HEK293 (cell line): ENCODE measurements at regions not wholly inside any gene's neighbourhood (a gene's known extent, or its start where the extent isn't known, plus 50 kb on each side); places are given as distances from the start of the nearest gene placed in this dataset.

ENCODE experiments used
- CTCF ChIA-PET: fragments of 350-600 bp; formaldehyde crosslinking; extraction: SDS; loops from one replicate; lab custom pipeline; 2021; ENCODE audit warnings: antibody characterized with exemption; lab: Yijun Ruan, JAX
- POLR2A ChIA-PET: fragments of 300-600 bp; formaldehyde crosslinking; extraction: SDS; loops from one replicate; lab custom pipeline; 2020; ENCODE audit warnings: antibody characterized with exemption, inconsistent platforms; lab: Yijun Ruan, JAX
- H3K27ac ChIP-seq: fragments of 200-500 bp; sonication (Bioruptor generic); 2 replicates; pipeline ENCODE4 v1.5.1; 2014; ENCODE audit warnings: low read depth, low read length, control low read depth, inconsistent platforms; ENCODE audit errors: extremely low read depth
- H3K36me3 ChIP-seq, 2 experiments: fragments of 200-500 bp in 1 of 2; sonication (Bioruptor generic) in 1 of 2; 1 replicate in 1 of 2; 2 replicates in 1 of 2; pipeline ENCODE4 v1.5.1; 2014 to 2017; ENCODE audit warnings: inconsistent platforms in 2 of 2, low read length in 2 of 2; ENCODE audit not compliant: control insufficient read depth in 2 of 2, insufficient read depth in 1 of 2
- H3K4me1 ChIP-seq: fragments of 200-500 bp; sonication (Bioruptor generic); 2 replicates; pipeline ENCODE4 v1.5.1; 2014; ENCODE audit warnings: mild to moderate bottlenecking, low read length, inconsistent platforms; ENCODE audit not compliant: control insufficient read depth, insufficient read depth
- H3K4me3 ChIP-seq: 2 replicates; pipeline ENCODE4 v1.5.1; 2011; ENCODE audit warnings: low read depth, mild to moderate bottlenecking, control low read depth, low read length, moderate library complexity
- H3K9me3 ChIP-seq: fragments of 200-500 bp; sonication (Bioruptor generic); 2 replicates; pipeline ENCODE4 v1.5.1; 2014; ENCODE audit warnings: low read depth, low read length, inconsistent platforms; ENCODE audit not compliant: control insufficient read depth, insufficient read depth
- ATF2 ChIP-seq: fragments of 450-650 bp; formaldehyde crosslinking; IDR thresholded peaks from 2 replicates; pipeline ENCODE4 v1.5.1; 2016; ENCODE audit warnings: missing biosample characterization, missing genetic modification characterization, low read depth
- GLIS1 ChIP-seq: fragments of 450-650 bp; formaldehyde crosslinking; IDR thresholded peaks from 2 replicates; pipeline ENCODE4 v1.5.1; 2016; ENCODE audit warnings: missing biosample characterization, missing genetic modification characterization
- KLF9 ChIP-seq: fragments of 450-650 bp; formaldehyde crosslinking; IDR thresholded peaks from 2 replicates; pipeline ENCODE4 v1.5.1; 2016; ENCODE audit warnings: missing biosample characterization, missing genetic modification characterization, low read depth
- MZF1 ChIP-seq: fragments of 450-650 bp; formaldehyde crosslinking; IDR thresholded peaks from 2 replicates; pipeline ENCODE4 v1.5.1; 2017; ENCODE audit warnings: missing biosample characterization, missing genetic modification characterization, borderline replicate concordance
- REPIN1 ChIP-seq: fragments of 450-650 bp; formaldehyde crosslinking; IDR thresholded peaks from 2 replicates; pipeline ENCODE4 v1.5.1; 2017; ENCODE audit warnings: missing biosample characterization, missing genetic modification characterization, low read depth
- WT1 ChIP-seq: fragments of 450-650 bp; formaldehyde crosslinking; IDR thresholded peaks from 2 replicates; pipeline ENCODE4 v1.5.1; 2016; ENCODE audit warnings: missing biosample characterization, missing genetic modification characterization
- ZBTB10 ChIP-seq: fragments of 450-650 bp; formaldehyde crosslinking; IDR thresholded peaks from 2 replicates; pipeline ENCODE4 v1.5.1; 2016; ENCODE audit warnings: missing biosample characterization, missing genetic modification characterization
- ZBTB11 ChIP-seq: fragments of 450-650 bp; formaldehyde crosslinking; conservative IDR thresholded peaks from 2 replicates; pipeline ENCODE4 v1.5.1; 2016; ENCODE audit warnings: low read depth, missing biosample characterization, missing genetic modification characterization
- ZBTB20 ChIP-seq: fragments of 450-650 bp; formaldehyde crosslinking; IDR thresholded peaks from 2 replicates; pipeline ENCODE4 v1.5.1; 2016; ENCODE audit warnings: missing biosample characterization, missing genetic modification characterization
- ZFP3 ChIP-seq: fragments of 450-650 bp; formaldehyde crosslinking; IDR thresholded peaks from 2 replicates; pipeline ENCODE4 v1.5.1; 2016; ENCODE audit warnings: low read depth, missing biosample characterization, missing genetic modification characterization
- ZNF114 ChIP-seq: fragments of 450-650 bp; formaldehyde crosslinking; IDR thresholded peaks from 2 replicates; pipeline ENCODE4 v1.5.0; 2017; ENCODE audit warnings: missing biosample characterization, missing genetic modification characterization
- ZNF138 ChIP-seq: fragments of 450-650 bp; formaldehyde crosslinking; IDR thresholded peaks from 2 replicates; pipeline ENCODE4 v1.5.1; 2016; ENCODE audit warnings: missing biosample characterization, missing genetic modification characterization, borderline replicate concordance
- ZNF19 ChIP-seq: fragments of 450-650 bp; formaldehyde crosslinking; IDR thresholded peaks from 2 replicates; pipeline ENCODE4; 2016; ENCODE audit warnings: missing biosample characterization, missing genetic modification characterization, low read depth
- ZNF266 ChIP-seq: fragments of 450-650 bp; formaldehyde crosslinking; IDR thresholded peaks from 2 replicates; pipeline ENCODE4 v1.5.1; 2016; ENCODE audit warnings: missing biosample characterization, missing genetic modification characterization, low read depth
- ZNF423 ChIP-seq: fragments of 450-650 bp; formaldehyde crosslinking; IDR thresholded peaks from 2 replicates; pipeline ENCODE4 v1.5.1; 2016; ENCODE audit warnings: missing biosample characterization, missing genetic modification characterization
- ZNF48 ChIP-seq: fragments of 450-650 bp; formaldehyde crosslinking; IDR thresholded peaks from 2 replicates; pipeline ENCODE4 v1.5.1; 2016; ENCODE audit warnings: missing biosample characterization, missing genetic modification characterization
- ZNF555 ChIP-seq: fragments of 450-650 bp; formaldehyde crosslinking; conservative IDR thresholded peaks from 2 replicates; pipeline ENCODE4 v1.5.1; 2017; ENCODE audit warnings: missing biosample characterization, mild to moderate bottlenecking, missing genetic modification characterization, inconsistent platforms
- ZNF624 ChIP-seq: fragments of 450-650 bp; formaldehyde crosslinking; IDR thresholded peaks from 2 replicates; pipeline ENCODE4 v1.5.1; 2017; ENCODE audit warnings: missing biosample characterization, missing genetic modification characterization
- ZNF670 ChIP-seq: fragments of 450-650 bp; formaldehyde crosslinking; IDR thresholded peaks from 2 replicates; pipeline ENCODE4 v1.5.1; 2016; ENCODE audit warnings: missing biosample characterization, missing genetic modification characterization, low read depth
- ZNF768 ChIP-seq: fragments of 450-650 bp; formaldehyde crosslinking; IDR thresholded peaks from 2 replicates; pipeline ENCODE4 v1.5.1; 2018; ENCODE audit warnings: missing biosample characterization, mild to moderate bottlenecking, missing genetic modification characterization
- ZNF776 ChIP-seq: fragments of 450-650 bp; formaldehyde crosslinking; IDR thresholded peaks from 2 replicates; pipeline ENCODE4 v1.5.0; 2017; ENCODE audit warnings: missing biosample characterization, missing genetic modification characterization, borderline replicate concordance

DNA sequence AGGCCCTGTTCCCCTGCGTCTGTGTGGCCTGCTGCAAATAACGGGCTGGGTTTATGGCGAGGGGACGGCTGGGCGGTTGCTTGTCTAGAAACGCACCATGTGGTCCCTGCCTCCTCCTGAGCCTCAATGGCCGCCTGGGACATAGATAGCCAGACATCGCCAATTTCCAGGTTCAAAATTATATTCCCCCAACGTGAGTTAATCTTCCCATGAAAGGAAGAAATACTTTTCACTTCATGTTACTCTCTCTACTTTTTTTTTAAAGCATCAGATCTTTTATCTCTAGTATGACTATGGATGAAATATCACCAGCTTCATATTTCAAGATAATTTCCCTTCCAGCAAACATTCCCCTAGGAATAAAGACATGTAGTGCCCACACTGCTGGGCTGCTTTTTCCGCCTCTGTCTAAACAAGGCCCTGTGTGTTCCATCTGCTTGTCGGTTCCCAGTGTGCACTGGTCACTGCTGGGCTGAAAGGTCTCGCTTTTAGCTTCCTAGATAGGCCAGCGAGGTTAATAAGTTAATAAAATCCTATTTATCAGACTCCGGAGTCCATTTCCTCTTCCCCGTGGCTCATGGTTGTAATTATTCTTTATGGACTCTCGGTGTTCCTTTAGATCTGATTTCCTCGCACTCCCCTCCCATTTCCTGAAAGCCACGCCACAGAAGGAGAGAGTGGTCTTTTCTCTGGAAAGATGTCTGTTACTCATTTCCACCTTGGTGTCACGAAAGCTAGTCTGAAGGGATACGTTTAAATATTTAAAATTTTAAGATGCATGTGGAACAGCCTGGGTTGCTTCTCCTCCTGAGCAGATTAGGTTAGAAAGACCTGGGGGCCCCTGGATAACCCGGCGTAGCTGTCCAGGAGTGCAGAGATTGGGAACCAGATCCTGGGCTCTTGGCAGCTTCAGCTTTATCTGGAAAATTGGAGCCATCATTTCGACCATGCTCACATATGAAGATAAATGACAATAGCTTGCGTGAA, 196.6 kb upstream of the COPS8 start (continued):
- no peak for TF ChIP-seq MZF1 (tag by site-specific recombination)
- no peak for TF ChIP-seq ZNF768 (tag by site-specific recombination)
- no peak for TF ChIP-seq ZNF423
- TF ChIP-seq, all 188 proteins: peak for 0

DNA sequence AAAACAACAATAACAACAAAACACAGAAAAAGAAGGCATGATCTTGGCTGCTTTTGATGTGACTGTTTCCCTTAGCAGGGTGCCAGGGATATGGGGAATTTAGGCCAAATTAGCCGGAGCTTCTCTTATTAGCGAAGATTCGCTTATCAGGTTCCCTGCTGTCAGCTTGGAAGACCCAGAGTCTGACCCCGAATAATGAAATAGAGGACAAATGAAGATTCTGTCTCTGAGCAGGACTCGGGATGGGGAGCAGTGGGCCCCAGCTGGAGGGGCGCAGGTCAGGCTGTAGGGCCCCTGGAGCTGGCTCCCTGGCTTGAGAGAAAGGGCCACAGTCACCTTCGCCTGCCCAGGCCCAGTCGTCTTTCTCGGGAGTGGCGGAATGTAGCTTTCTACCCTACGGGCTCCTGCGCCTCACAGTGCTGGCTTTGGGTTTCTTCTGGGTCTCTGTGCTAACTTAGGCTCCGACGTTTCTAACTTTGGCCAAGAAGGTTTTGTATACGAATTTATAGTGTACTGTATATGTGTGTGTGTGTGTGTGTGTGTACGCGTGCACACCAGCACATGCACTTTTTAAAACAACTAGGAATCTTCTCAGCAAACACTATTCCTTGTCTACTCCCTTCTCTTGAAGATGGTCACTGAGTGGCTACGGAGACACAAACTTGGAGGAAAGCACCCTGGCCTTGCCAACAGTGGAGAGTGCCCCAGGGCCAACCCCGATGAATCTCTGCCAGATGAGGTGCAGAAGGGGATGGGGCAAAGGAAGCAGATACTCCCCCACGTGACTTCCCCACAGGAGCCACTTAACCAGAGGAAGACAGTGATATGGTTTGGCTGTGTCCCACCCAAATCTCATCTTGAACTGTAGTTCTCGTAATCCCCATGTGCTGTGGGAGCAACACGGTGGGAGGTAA, 195.6 kb upstream of the COPS8 start:
- Histone ChIP-seq H3K4me1 (no peaks in the 10 kb centered on the region), H3K4me3 (no peak overlapping the region), H3K27ac (no peak overlapping the region), H3K36me3 (no peaks in the 10 kb centered on the region), H3K9me3 (no peaks in the 10 kb centered on the region)
- POLR2A ChIA-PET: no interaction called here
- CTCF ChIA-PET: no interaction called here
- TF ChIP-seq KLF9: no peak
- TF ChIP-seq GLIS1 (tag by site-specific recombination): no peak
- no peak for TF ChIP-seq ZNF114
- TF ChIP-seq ZNF670: no peak
- no peak for TF ChIP-seq ZNF624 (tag by site-specific recombination)

DNA sequence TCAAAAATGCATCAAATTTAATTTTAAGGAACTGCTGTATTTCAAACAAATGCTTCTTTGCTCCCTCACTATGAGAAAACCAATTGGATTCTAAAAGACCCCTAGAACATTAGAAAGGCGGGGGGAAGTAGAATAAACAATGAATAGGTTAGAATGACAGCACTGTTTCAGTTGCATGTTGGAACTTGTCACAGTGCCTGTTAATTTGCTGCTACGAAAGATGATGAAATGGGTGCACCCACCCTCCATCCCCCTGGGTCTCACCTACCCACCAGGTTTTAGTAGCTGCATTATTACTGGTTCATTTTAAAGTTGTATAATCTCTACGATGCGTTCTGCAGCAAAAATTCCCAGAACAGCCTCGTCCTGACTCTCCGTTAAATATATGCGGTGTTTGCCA, 193.0 kb upstream of the COPS8 start:
- no peak overlapping the region for H3K4me3 ChIP-seq
- H3K9me3 ChIP-seq: no peaks in the 10 kb centered on the region
- H3K36me3 ChIP-seq: no peaks in the 10 kb centered on the region
- TF ChIP-seq ZNF19 (tag by site-specific recombination): no peak
- no peak for TF ChIP-seq ZBTB11 (tag by site-specific recombination)
- TF ChIP-seq ZNF266: no peak
- TF ChIP-seq ZNF48 (tag by site-specific recombination): no peak
- TF ChIP-seq ZBTB20 (tag by site-specific recombination): no peak
- no peak for TF ChIP-seq WT1
- no peak for TF ChIP-seq REPIN1
- no peak for TF ChIP-seq ZNF776 (tag by site-specific recombination)
- TF ChIP-seq ZBTB10 (tag by site-specific recombination): no peak
- TF ChIP-seq ATF2 (tag by site-specific recombination): no peak
- TF ChIP-seq ZNF555 (tag by site-specific recombination): no peak
- no peak for TF ChIP-seq ZFP3 (tag by site-specific recombination)
- TF ChIP-seq ZNF138 (tag by site-specific recombination): no peak
- TF ChIP-seq, all 188 proteins: peak for 0
- ChIA-PET POLR2A (no interaction called here), CTCF (no interaction called here)
- Histone ChIP-seq H3K27ac (no peak overlapping the region), H3K4me1 (no peaks in the 10 kb centered on the region)
